ENCODE measurements at regions not wholly inside any gene's neighbourhood (a gene's known extent, or its start where the extent isn't known, plus 50 kb on each side); places are given as distances from the start of the nearest gene placed in this dataset.
"Not testable (repeated sequence)": the region's sequence is repeated elsewhere in the genome, so short reads cannot be mapped to it uniquely, and the experiment has no call there.

- no peak for DNase-seq (ENCODE audit: low spot score)
Measured at GRCh38 chr4:186775902-186776301, 52.2 kb upstream of the FAT1 start.

GRCh38 chr4:186778134-186778533 lies 54.5 kb upstream of the FAT1 start:
- DNase-seq (ENCODE audit: low spot score), result no peak

GRCh38 chr4:186780291-186781031 lies 56.8 kb upstream of the FAT1 start:
- no peak for DNase-seq (ENCODE audit: low spot score)

- peak; percentile 51 for DNase-seq (ENCODE audit: low spot score)
Measured at GRCh38 chr4:186781032-186781917, 57.6 kb upstream of the FAT1 start.

- no peak for DNase-seq (ENCODE audit: low spot score)
Measured at GRCh38 chr4:186782302-186782701, 58.6 kb upstream of the FAT1 start.

- DNase-seq (ENCODE audit: low spot score), result no peak
Measured at GRCh38 chr4:186787536-186787935, 63.9 kb upstream of the FAT1 start.

- peak; percentile 27 for DNase-seq (ENCODE audit: low spot score)
Measured at GRCh38 chr4:186789651-186790050, 66.0 kb upstream of the FAT1 start.

- no peak for DNase-seq (ENCODE audit: low spot score)
Measured at GRCh38 chr4:186790630-186791029, 67.0 kb upstream of the FAT1 start.

GRCh38 chr4:186792728-186793366 lies 69.2 kb upstream of the FAT1 start:
- DNase-seq (ENCODE audit: low spot score), result no peak

- DNase-seq (ENCODE audit: low spot score), result no peak
Measured at GRCh38 chr4:186798951-186799659, 75.4 kb upstream of the FAT1 start.

- DNase-seq (ENCODE audit: low spot score), result no peak
Measured at GRCh38 chr4:186805020-186805820, 81.6 kb upstream of the FAT1 start.

- DNase-seq (ENCODE audit: low spot score), result not testable (repeated sequence)
Measured at GRCh38 chr4:186805917-186806316, 82.3 kb upstream of the FAT1 start.

GRCh38 chr4:186806679-186807421 lies 83.2 kb upstream of the FAT1 start:
- no peak for DNase-seq (ENCODE audit: low spot score)

GRCh38 chr4:186807808-186808629 lies 84.4 kb upstream of the FAT1 start:
- DNase-seq (ENCODE audit: low spot score), result no peak

GRCh38 chr4:186808630-186809018 lies 85.0 kb upstream of the FAT1 start:
- no peak for DNase-seq (ENCODE audit: low spot score)

- DNase-seq (ENCODE audit: low spot score), result no peak
Measured at GRCh38 chr4:186809070-186809469, 85.4 kb upstream of the FAT1 start.

- no peak for DNase-seq (ENCODE audit: low spot score)
Measured at GRCh38 chr4:186810613-186811150, 87.0 kb upstream of the FAT1 start.

- DNase-seq (ENCODE audit: low spot score), result no peak
Measured at GRCh38 chr4:186812592-186812991, 88.9 kb upstream of the FAT1 start.

All from umbilical cord (tissue), 1 donor.